ENCODE measurements at regions not wholly inside any gene's neighbourhood (a gene's known extent, or its start where the extent isn't known, plus 50 kb on each side); places are given as distances from the start of the nearest gene placed in this dataset.
"Not testable (repeated sequence)": the region's sequence is repeated elsewhere in the genome, so short reads cannot be mapped to it uniquely, and the experiment has no call there.

- in situ Hi-C loops (cut with HindIII; ENCODE audit: low sequenced_read_pairs), result not testable (repeated sequence)
- DNase-seq (ENCODE audit: low read depth, low spot score), result peak; percentile 39
- H3K4me3 ChIP-seq (ENCODE audit: low read depth, low read length), result peak overlapping the region; percentile 51
These were observed 373.0 kb downstream of the BCL2L11 start for GRCh38 chr2:111493720-111494078.

- in situ Hi-C loops (cut with HindIII; ENCODE audit: low sequenced_read_pairs); DNase-seq (ENCODE audit: low read depth, low spot score): not testable (repeated sequence)
- H3K4me3 ChIP-seq (ENCODE audit: low read depth, low read length), result peak overlapping the region; percentile 50
These were observed 373.7 kb downstream of the BCL2L11 start for GRCh38 chr2:111494288-111494980.

- DNase-seq (ENCODE audit: low read depth, low spot score); in situ Hi-C loops (cut with HindIII; ENCODE audit: low sequenced_read_pairs): not testable (repeated sequence)
- peak overlapping the region; percentile 50 for H3K4me3 ChIP-seq (ENCODE audit: low read depth, low read length)
These were observed 374.2 kb downstream of the BCL2L11 start for GRCh38 chr2:111494981-111495315.

- DNase-seq (ENCODE audit: low read depth, low spot score), result peak; percentile 40
- in situ Hi-C loops (cut with HindIII; ENCODE audit: low sequenced_read_pairs); H3K4me3 ChIP-seq (ENCODE audit: low read depth, low read length): not testable (repeated sequence)
These were observed 374.9 kb downstream of the BCL2L11 start for GRCh38 chr2:111495636-111496035.

GRCh38 chr2:111496176-111496575, 375.5 kb downstream of the BCL2L11 start:
- DNase-seq (ENCODE audit: low read depth, low spot score), result peak; percentile 16
- in situ Hi-C loops (cut with HindIII; ENCODE audit: low sequenced_read_pairs); H3K4me3 ChIP-seq (ENCODE audit: low read depth, low read length): not testable (repeated sequence)

- in situ Hi-C loops (cut with HindIII; ENCODE audit: low sequenced_read_pairs); H3K4me3 ChIP-seq (ENCODE audit: low read depth, low read length); DNase-seq (ENCODE audit: low read depth, low spot score): not testable (repeated sequence)
These were observed 376.1 kb downstream of the BCL2L11 start for GRCh38 chr2:111496860-111497259.

- peak; percentile 36 for DNase-seq (ENCODE audit: low read depth, low spot score)
- H3K4me3 ChIP-seq (ENCODE audit: low read depth, low read length); in situ Hi-C loops (cut with HindIII; ENCODE audit: low sequenced_read_pairs): not testable (repeated sequence)
These were observed 376.6 kb downstream of the BCL2L11 start for GRCh38 chr2:111497270-111497669.

GRCh38 chr2:111500536-111501062, 379.9 kb downstream of the BCL2L11 start:
- not testable (repeated sequence) for H3K4me3 ChIP-seq (ENCODE audit: low read depth, low read length); DNase-seq (ENCODE audit: low read depth, low spot score)

GRCh38 chr2:111503844-111504570, 380.0 kb downstream of the ANAPC1 start:
- DNase-seq (ENCODE audit: low read depth, low spot score); H3K4me3 ChIP-seq (ENCODE audit: low read depth, low read length); in situ Hi-C loops (cut with HindIII; ENCODE audit: low sequenced_read_pairs): not testable (repeated sequence)

More at GRCh38 chr2:111500536-111501062, 379.9 kb downstream of the BCL2L11 start:
- in situ Hi-C loops (cut with HindIII; ENCODE audit: low sequenced_read_pairs), result not testable (repeated sequence)

GRCh38 chr2:111504571-111504942, 379.4 kb downstream of the ANAPC1 start:
- H3K4me3 ChIP-seq (ENCODE audit: low read depth, low read length); in situ Hi-C loops (cut with HindIII; ENCODE audit: low sequenced_read_pairs); DNase-seq (ENCODE audit: low read depth, low spot score): not testable (repeated sequence)

GRCh38 chr2:111505267-111505666, 378.7 kb downstream of the ANAPC1 start:
- DNase-seq (ENCODE audit: low read depth, low spot score); H3K4me3 ChIP-seq (ENCODE audit: low read depth, low read length); in situ Hi-C loops (cut with HindIII; ENCODE audit: low sequenced_read_pairs): not testable (repeated sequence)

- H3K4me3 ChIP-seq (ENCODE audit: low read depth, low read length); DNase-seq (ENCODE audit: low read depth, low spot score); in situ Hi-C loops (cut with HindIII; ENCODE audit: low sequenced_read_pairs): not testable (repeated sequence)
These were observed 377.1 kb downstream of the ANAPC1 start for GRCh38 chr2:111506936-111507335.

GRCh38 chr2:111509225-111509869, 374.6 kb downstream of the ANAPC1 start:
- in situ Hi-C loops (cut with HindIII; ENCODE audit: low sequenced_read_pairs); DNase-seq (ENCODE audit: low read depth, low spot score); H3K4me3 ChIP-seq (ENCODE audit: low read depth, low read length): not testable (repeated sequence)

GRCh38 chr2:111510384-111510783, 373.6 kb downstream of the ANAPC1 start:
- DNase-seq (ENCODE audit: low read depth, low spot score); in situ Hi-C loops (cut with HindIII; ENCODE audit: low sequenced_read_pairs); H3K4me3 ChIP-seq (ENCODE audit: low read depth, low read length): not testable (repeated sequence)

- H3K4me3 ChIP-seq (ENCODE audit: low read depth, low read length); DNase-seq (ENCODE audit: low read depth, low spot score); in situ Hi-C loops (cut with HindIII; ENCODE audit: low sequenced_read_pairs): not testable (repeated sequence)
These were observed 372.9 kb downstream of the ANAPC1 start for GRCh38 chr2:111511062-111511461.

- in situ Hi-C loops (cut with HindIII; ENCODE audit: low sequenced_read_pairs); H3K4me3 ChIP-seq (ENCODE audit: low read depth, low read length); DNase-seq (ENCODE audit: low read depth, low spot score): not testable (repeated sequence)
These were observed 371.6 kb downstream of the ANAPC1 start for GRCh38 chr2:111512378-111512777.

GRCh38 chr2:111514138-111514537, 369.9 kb downstream of the ANAPC1 start:
- H3K4me3 ChIP-seq (ENCODE audit: low read depth, low read length); in situ Hi-C loops (cut with HindIII; ENCODE audit: low sequenced_read_pairs); DNase-seq (ENCODE audit: low read depth, low spot score): not testable (repeated sequence)

Measured in astrocyte of the spinal cord (primary cell).